ENCODE measurements at regions not wholly inside any gene's neighbourhood (a gene's known extent, or its start where the extent isn't known, plus 50 kb on each side); places are given as distances from the start of the nearest gene placed in this dataset.

DNA sequence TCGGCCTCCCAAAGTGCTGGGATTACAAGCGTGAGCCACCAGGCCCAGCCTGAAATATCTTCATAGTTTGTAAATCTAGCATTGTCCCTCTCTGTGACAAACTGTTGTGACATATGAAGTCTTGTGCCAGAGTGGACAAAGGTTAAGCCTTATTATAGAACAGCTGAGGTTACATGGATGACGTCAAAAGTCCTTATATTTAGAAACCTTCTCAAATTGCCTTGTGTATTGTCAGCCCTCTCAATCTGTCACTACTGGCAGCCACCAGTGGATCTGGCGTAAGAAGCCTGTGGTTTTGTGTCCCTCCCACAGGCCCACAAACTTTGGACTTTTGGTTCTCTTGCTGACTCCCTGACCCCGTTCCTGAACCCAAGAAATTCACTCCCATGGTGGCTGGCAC, 79.4 kb upstream of the CCDC112 start:
- Histone ChIP-seq H3K4me3 (no peak overlapping the region), H3K9me3 (no peaks in the 10 kb centered on the region), H3K36me3 (ENCODE audit: low read depth) (no peaks in the 10 kb centered on the region), H3K4me1 (ENCODE audit: low read depth) (peaks cover 8% of the 10 kb centered on the region)
- intact Hi-C loops (cut with DNase I, micrococcal nuclease) = loop anchor here in 1 of 2 donors (10.0 kb wide), 1 partner anchor 199 kb away; no protein-coding TSS in a partner anchor
- DNase-seq (no peak), ATAC-seq (peak; percentile 64)
- TF ChIP-seq, protein P1, sequence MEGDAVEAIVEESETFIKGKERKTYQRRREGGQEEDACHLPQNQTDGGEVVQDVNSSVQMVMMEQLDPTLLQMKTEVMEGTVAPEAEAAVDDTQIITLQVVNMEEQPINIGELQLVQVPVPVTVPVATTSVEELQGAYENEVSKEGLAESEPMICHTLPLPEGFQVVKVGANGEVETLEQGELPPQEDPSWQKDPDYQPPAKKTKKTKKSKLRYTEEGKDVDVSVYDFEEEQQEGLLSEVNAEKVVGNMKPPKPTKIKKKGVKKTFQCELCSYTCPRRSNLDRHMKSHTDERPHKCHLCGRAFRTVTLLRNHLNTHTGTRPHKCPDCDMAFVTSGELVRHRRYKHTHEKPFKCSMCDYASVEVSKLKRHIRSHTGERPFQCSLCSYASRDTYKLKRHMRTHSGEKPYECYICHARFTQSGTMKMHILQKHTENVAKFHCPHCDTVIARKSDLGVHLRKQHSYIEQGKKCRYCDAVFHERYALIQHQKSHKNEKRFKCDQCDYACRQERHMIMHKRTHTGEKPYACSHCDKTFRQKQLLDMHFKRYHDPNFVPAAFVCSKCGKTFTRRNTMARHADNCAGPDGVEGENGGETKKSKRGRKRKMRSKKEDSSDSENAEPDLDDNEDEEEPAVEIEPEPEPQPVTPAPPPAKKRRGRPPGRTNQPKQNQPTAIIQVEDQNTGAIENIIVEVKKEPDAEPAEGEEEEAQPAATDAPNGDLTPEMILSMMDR (IDR thresholded peaks at IDR 0.05) = no peak

DNA sequence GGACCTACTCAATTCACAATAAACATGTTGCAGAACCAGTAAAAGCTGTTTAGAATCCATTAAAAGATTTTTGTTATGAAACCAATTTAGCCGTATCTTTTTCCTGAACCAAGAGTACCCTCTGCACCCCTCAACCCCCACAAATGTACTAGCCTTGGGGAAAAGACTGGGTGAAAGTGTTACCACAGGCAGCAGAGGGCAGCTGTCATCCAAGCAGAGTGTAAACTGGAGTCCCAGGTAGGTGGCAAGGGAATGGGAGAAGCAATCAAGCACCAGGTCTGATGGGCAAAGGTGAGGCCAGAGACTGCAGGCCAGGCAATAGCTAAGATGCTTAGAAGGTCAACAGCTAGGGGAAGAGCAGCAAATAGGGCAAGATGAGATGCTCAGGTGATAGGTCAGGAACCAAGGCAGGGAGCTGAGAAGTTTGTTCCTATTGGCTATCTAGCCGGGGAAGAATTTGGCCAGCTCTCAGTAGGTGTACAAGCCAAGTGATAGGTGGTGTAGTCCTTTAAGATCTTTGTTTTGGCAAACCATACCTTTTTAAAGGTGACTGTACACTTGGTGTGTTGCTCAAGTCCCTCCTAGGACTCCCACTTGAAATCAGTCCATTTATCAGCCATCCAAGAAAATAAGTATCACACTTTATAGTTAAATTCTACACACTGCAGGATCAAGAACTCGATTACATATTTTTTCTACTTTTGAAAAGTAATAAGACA, 77.8 kb upstream of the CCDC112 start:
- no peaks in the 10 kb centered on the region for H3K9me3 ChIP-seq
- no peaks in the 10 kb centered on the region for H3K36me3 ChIP-seq (ENCODE audit: low read depth)
- intact Hi-C loops (cut with DNase I, micrococcal nuclease) = loop anchor here in 1 of 2 donors (10.0 kb wide), 1 partner anchor 201 kb away; no protein-coding TSS in a partner anchor
- peaks cover 8% of the 10 kb centered on the region for H3K4me1 ChIP-seq (ENCODE audit: low read depth)
- TF ChIP-seq, protein P1 (IDR thresholded peaks at IDR 0.05) = no peak
- ATAC-seq (peak; percentile 65), DNase-seq (peak in 1 of 3 donors; percentile 41)
- no peak overlapping the region for H3K4me3 ChIP-seq

DNA sequence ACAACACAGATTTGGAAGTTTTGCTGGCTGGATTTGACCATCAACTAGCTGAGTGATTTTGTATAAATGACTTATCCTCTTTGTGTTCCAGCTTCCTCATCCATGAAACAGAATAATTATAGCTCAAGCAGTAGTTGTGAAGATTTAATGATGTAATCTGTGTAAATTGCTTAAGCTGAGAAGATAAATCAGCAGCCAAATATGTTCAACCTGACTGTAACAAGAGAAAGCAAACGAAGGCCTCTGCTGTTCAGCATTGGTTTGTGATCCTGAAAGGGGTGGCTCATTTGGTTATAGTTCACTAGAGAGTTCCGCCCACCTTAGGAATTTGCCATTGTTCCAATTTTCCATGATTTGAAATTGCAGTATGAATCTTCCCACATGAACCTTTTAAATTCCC, 75.7 kb upstream of the CCDC112 start:
- no peaks in the 10 kb centered on the region for H3K36me3 ChIP-seq (ENCODE audit: low read depth)
- TF ChIP-seq, protein P1 (IDR thresholded peaks at IDR 0.05) = no peak
- ATAC-seq (no peak), DNase-seq (no peak)
- intact Hi-C loops (cut with DNase I, micrococcal nuclease) = loop anchor here in 1 of 2 donors (10.0 kb wide), 1 partner anchor 203 kb away; no protein-coding TSS in a partner anchor
- no peak overlapping the region for H3K4me3 ChIP-seq
- no peaks in the 10 kb centered on the region for H3K9me3 ChIP-seq
- no peaks in the 10 kb centered on the region for H3K4me1 ChIP-seq (ENCODE audit: low read depth)

DNA sequence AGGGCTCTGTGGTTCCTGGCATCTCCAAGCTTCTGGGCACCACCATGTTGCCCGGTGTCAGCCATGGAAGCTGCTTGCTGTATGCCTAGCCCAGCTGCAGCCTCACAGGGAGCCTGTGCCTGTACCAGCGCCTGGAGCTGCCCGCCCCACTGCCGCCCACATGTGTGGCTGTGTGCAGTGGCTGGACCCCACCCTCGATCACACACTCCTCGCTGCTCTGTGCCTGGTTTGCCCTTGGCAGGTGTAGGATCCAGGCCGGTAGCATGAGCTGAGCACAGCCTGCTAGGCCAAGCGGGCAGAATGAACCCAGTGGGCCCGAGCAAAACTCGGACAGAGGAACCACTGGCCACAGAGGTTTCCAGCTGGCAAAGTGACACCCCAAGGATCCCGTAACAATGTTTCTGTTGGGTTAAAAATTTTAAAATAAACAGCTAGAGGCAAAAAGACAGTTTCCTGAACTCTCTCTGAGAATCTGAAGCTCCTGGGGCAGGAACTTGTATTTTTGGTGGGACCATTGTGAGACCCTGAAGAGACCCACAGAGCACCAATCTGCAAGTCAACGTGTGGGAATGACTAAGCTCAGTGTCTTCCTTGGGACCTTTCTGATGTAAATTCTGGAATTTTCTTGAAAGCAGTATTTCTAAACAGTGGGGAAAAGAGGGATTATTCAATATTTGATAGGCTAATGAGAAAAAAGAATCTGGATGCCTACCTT, 73.1 kb upstream of the CCDC112 start:
- intact Hi-C loops (cut with DNase I, micrococcal nuclease) = loop anchor here in 1 of 2 donors (10.0 kb wide), 1 partner anchor 205 kb away; no protein-coding TSS in a partner anchor
- DNase-seq (no peak), ATAC-seq (no peak)
- H3K9me3 ChIP-seq = no peaks in the 10 kb centered on the region
- no peak overlapping the region for H3K4me3 ChIP-seq
- TF ChIP-seq, protein P1 (IDR thresholded peaks at IDR 0.05) = no peak
- no peaks in the 10 kb centered on the region for H3K4me1 ChIP-seq (ENCODE audit: low read depth)
- no peaks in the 10 kb centered on the region for H3K36me3 ChIP-seq (ENCODE audit: low read depth)

DNA sequence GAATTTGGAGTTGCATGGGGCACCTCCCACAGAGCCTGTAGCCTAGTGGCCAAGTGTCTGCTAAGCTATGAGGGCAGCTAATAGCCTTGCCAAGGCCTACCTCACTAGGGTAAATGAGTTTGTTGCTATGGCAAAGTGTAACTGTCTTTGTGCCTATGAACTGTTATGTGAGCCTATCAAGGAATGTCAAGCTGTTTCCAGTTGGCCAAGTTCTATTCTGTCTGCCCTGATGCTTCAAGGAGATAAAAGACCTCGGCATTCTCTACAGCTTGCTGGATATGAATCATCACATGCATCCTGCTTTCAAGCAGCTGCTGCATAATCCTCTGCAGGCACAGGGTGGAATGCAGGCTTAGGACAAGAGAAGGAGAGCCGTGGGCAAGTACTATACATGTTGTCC, 69.8 kb upstream of the CCDC112 start:
- Histone ChIP-seq H3K9me3 (no peaks in the 10 kb centered on the region), H3K36me3 (ENCODE audit: low read depth) (no peaks in the 10 kb centered on the region), H3K4me3 (no peak overlapping the region), H3K4me1 (ENCODE audit: low read depth) (no peaks in the 10 kb centered on the region)
- DNase-seq = no peak
- TF ChIP-seq, protein P1 (IDR thresholded peaks at IDR 0.05) = no peak
- peak; percentile 29 for ATAC-seq
- intact Hi-C loops (cut with DNase I, micrococcal nuclease) = no loop called here
